ENCODE measurements at regions not wholly inside any gene's neighbourhood (a gene's known extent, or its start where the extent isn't known, plus 50 kb on each side); places are given as distances from the start of the nearest gene placed in this dataset.

DNA sequence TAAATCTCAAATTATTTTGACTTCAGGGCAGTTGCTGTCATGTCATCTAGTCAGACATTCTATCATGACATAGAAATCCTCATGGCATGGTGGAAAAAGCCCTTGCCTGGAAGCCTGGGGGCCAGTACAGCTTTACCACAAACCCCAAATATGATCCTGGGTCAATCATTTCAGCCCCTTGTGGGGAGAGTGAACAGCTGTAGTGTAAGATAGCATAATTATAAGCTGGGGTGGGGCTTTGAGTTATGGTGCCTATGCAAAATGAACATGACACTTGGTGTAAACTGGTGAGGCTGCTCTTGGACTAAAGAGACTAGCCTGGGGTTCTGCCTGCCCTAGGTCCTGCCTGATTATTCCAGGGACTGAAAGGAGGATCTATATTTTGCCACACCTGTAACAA is 207.7 kb upstream of the DDHD1 start:
- TF ChIP-seq EP300 (IDR thresholded peaks at IDR 0.05) = no peak
- no peak for TF ChIP-seq CTCF (IDR thresholded peaks at IDR 0.05)
